OCI-LY3 (cell line): ENCODE measurements at regions not wholly inside any gene's neighbourhood (a gene's known extent, or its start where the extent isn't known, plus 50 kb on each side); places are given as distances from the start of the nearest gene placed in this dataset.

Experiments used
- CTCF ChIP-seq: fragments of 200-600, 300-600 bp; sonication (generic); IDR thresholded peaks from 2 replicates; pipeline ENCODE4 v1.5.1; 2014; ENCODE audit warnings: antibody characterized with exemption, low read length, low read depth
- EZH2phosphoT487 ChIP-seq: fragments of 200-600 bp; shearing (Covaris generic); IDR thresholded peaks from 2 replicates; pipeline ENCODE4 v1.6.1; 2018; ENCODE audit warnings: antibody characterized with exemption, mixed run types, low read depth

- no peak for TF ChIP-seq CTCF
- TF ChIP-seq EZH2phosphoT487: no peak
These were observed 483.0 kb upstream of the PFKP start for GRCh38 chr10:2584385-2584784.
